MM.1S (cell line): ENCODE measurements at regions not wholly inside any gene's neighbourhood (a gene's known extent, or its start where the extent isn't known, plus 50 kb on each side); places are given as distances from the start of the nearest gene placed in this dataset.

Source experiments
- DNase-seq: peaks from one replicate; pipeline ENCODE4 v3.0.0-alpha.2; 2015
- H2AFZ ChIP-seq: fragments of 300-600 bp; sonication (generic); 2 replicates; pipeline ENCODE4 v1.6.0; 2016; ENCODE audit warnings: antibody characterized with exemption, low read length
- H3F3A ChIP-seq: fragments of 300-600 bp; sonication (generic); 2 replicates; pipeline ENCODE4 v1.6.1; 2016; ENCODE audit warnings: mild to moderate bottlenecking, antibody characterized with exemption, low read length, moderate library complexity, mixed read lengths; ENCODE audit not compliant: insufficient read depth
- H3K27ac ChIP-seq: fragments of 300-600 bp; sonication (generic); 2 replicates; pipeline ENCODE4 v1.5.1; 2016; ENCODE audit warnings: mild to moderate bottlenecking, low read length
- H3K27me3 ChIP-seq: fragments of 300-600 bp; sonication (generic); replicated peaks from 2 replicates; pipeline ENCODE4 v1.6.0; 2016; ENCODE audit warnings: low read length; ENCODE audit not compliant: insufficient read depth
- H3K36me3 ChIP-seq: fragments of 300-600 bp; sonication (generic); replicated peaks from 2 replicates; pipeline ENCODE4 v1.6.1; 2016; ENCODE audit warnings: mild to moderate bottlenecking, low read length, mixed read lengths; ENCODE audit not compliant: insufficient read depth
- H3K4me1 ChIP-seq: fragments of 300-600 bp; sonication (generic); 2 replicates; pipeline ENCODE4 v1.6.1; 2016; ENCODE audit warnings: low read length, mixed read lengths
- H3K4me2 ChIP-seq: fragments of 300-600 bp; sonication (generic); 2 replicates; pipeline ENCODE4 v1.6.0; 2016; ENCODE audit warnings: low read depth, low read length
- H3K4me3 ChIP-seq: fragments of 300-600 bp; sonication (generic); 2 replicates; pipeline ENCODE4 v1.5.1; 2016; ENCODE audit warnings: low read length, mixed read lengths
- H3K79me2 ChIP-seq: fragments of 300-600 bp; sonication (generic); 2 replicates; pipeline ENCODE4 v1.6.1; 2016; ENCODE audit warnings: mixed run types, low read length, mixed read lengths
- H3K9ac ChIP-seq: fragments of 300-600 bp; sonication (generic); 2 replicates; pipeline ENCODE4 v1.6.1; 2016; ENCODE audit warnings: low read length, mixed read lengths
- H3K9me2 ChIP-seq: fragments of 300-600 bp; sonication (generic); replicated peaks from 2 replicates; pipeline ENCODE4 v1.6.1; 2016; ENCODE audit warnings: mild to moderate bottlenecking, low read length, mixed read lengths; ENCODE audit not compliant: insufficient read depth
- H3K9me3 ChIP-seq: fragments of 300-600 bp; sonication (generic); replicated peaks from 2 replicates; pipeline ENCODE4 v1.6.1; 2016; ENCODE audit warnings: mild to moderate bottlenecking, low read length, mixed read lengths; ENCODE audit not compliant: insufficient read depth
- H4K20me1 ChIP-seq: fragments of 300-600 bp; sonication (generic); 2 replicates; pipeline ENCODE4 v1.6.1; 2016; ENCODE audit warnings: mild to moderate bottlenecking, low read length, moderate library complexity, mixed read lengths; ENCODE audit not compliant: insufficient read depth
- CTCF ChIP-seq: fragments of 300-600 bp; sonication (generic); IDR thresholded peaks from 2 replicates; pipeline ENCODE4 v1.5.1; 2016; ENCODE audit warnings: antibody characterized with exemption, low read length, mixed read lengths
- EZH2 ChIP-seq: fragments of 300-600 bp; sonication (generic); optimal IDR thresholded peaks from 2 replicates; pipeline ENCODE3; 2017; ENCODE audit warnings: low read depth, mild to moderate bottlenecking, antibody characterized with exemption, low read length, mixed read lengths
- EZH2phosphoT487 ChIP-seq: fragments of 300-600 bp; sonication (generic); IDR thresholded peaks from 2 replicates; pipeline ENCODE4 v1.6.1; 2018; ENCODE audit warnings: antibody characterized with exemption, low read length

- H3K9me2 ChIP-seq, result no peaks in the 10 kb centered on the region
- H3K79me2 ChIP-seq, result no peaks in the 10 kb centered on the region
- H3K9me3 ChIP-seq, result no peaks in the 10 kb centered on the region
- no peak overlapping the region for H3K4me2 ChIP-seq
- no peaks in the 10 kb centered on the region for H3F3A ChIP-seq
- H3K36me3 ChIP-seq, result no peaks in the 10 kb centered on the region
- H4K20me1 ChIP-seq, result no peaks in the 10 kb centered on the region
- H3K4me1 ChIP-seq, result no peaks in the 10 kb centered on the region
- TF ChIP-seq CTCF, result no peak
- no peak for TF ChIP-seq EZH2
- TF ChIP-seq EZH2phosphoT487, result no peak
- no peak overlapping the region for H2AFZ ChIP-seq
- no peaks in the 10 kb centered on the region for H3K27me3 ChIP-seq
- no peak overlapping the region for H3K4me3 ChIP-seq
- H3K9ac ChIP-seq, result no peak overlapping the region
- H3K27ac ChIP-seq, result no peak overlapping the region
- no peak for DNase-seq
These were observed 231.3 kb upstream of the NPY start for GRCh38 chr7:24052572-24053260.

DNA sequence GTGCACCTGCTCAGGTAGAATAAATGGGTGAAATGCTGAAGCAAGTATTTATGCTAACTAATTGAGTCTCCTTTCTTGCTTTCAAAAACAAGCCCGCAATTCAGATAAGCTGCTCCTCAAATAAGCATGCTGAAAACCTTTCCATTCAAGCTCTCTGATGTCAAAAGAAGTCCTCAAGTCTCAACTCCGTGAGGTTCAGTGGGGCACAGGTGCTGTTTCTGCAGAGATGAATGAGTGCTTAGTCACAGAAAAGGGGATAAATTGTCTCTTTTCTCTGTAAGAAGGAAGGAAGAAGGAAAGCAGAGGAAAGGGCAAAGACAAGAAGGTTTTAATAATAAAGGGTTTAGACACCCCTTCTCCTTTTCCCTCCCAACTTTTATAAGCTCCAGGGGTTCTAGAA is 229.8 kb upstream of the NPY start:
- Histone ChIP-seq H3K27ac (no peak overlapping the region), H3K4me3 (no peak overlapping the region), H3K27me3 (no peaks in the 10 kb centered on the region), H3K79me2 (no peaks in the 10 kb centered on the region), H3F3A (no peaks in the 10 kb centered on the region), H3K9me2 (no peaks in the 10 kb centered on the region), H2AFZ (no peak overlapping the region), H4K20me1 (no peaks in the 10 kb centered on the region), H3K4me1 (no peaks in the 10 kb centered on the region), H3K4me2 (no peak overlapping the region), H3K36me3 (no peaks in the 10 kb centered on the region), H3K9me3 (no peaks in the 10 kb centered on the region), H3K9ac (no peak overlapping the region)
- DNase-seq, result no peak
- TF ChIP-seq CTCF, result no peak
- no peak for TF ChIP-seq EZH2phosphoT487
- no peak for TF ChIP-seq EZH2

GRCh38 chr7:24057243-24057642 is 226.7 kb upstream of the NPY start:
- H3K4me2 ChIP-seq, result no peak overlapping the region
- no peaks in the 10 kb centered on the region for H3F3A ChIP-seq
- no peak overlapping the region for H3K4me3 ChIP-seq
- H3K36me3 ChIP-seq, result no peaks in the 10 kb centered on the region
- no peak overlapping the region for H2AFZ ChIP-seq
- H3K79me2 ChIP-seq, result no peaks in the 10 kb centered on the region
- no peaks in the 10 kb centered on the region for H3K4me1 ChIP-seq
- no peak overlapping the region for H3K27ac ChIP-seq
- no peaks in the 10 kb centered on the region for H4K20me1 ChIP-seq
- no peaks in the 10 kb centered on the region for H3K27me3 ChIP-seq
- TF ChIP-seq EZH2 (no peak), CTCF (peak; percentile 24; the same call in 1 of the 2 replicates)
- H3K9ac ChIP-seq, result no peak overlapping the region
- H3K9me3 ChIP-seq, result no peaks in the 10 kb centered on the region
- H3K9me2 ChIP-seq, result no peaks in the 10 kb centered on the region
- DNase-seq, result no peak
